Caco-2 (cell line): ENCODE measurements at regions not wholly inside any gene's neighbourhood (a gene's known extent, or its start where the extent isn't known, plus 50 kb on each side); places are given as distances from the start of the nearest gene placed in this dataset.
A peak's percentile ranks its signal among the peaks of the same experiment; 100 is the strongest.

Experiments
- BruUV-seq: library from RNA; stranded (reverse); fragments of 400-500 nt; replicated peaks from 2 replicates; lab custom pipeline; 2021; lab: Mats Ljungman, UMichigan
- CTCF ChIA-PET: fragments of 300-600 bp; sonication (Branson Sonifier 250); formaldehyde crosslinking; loops from one replicate; lab custom pipeline; 2022; ENCODE audit warnings: antibody characterized with exemption; lab: Charles Lee
- POLR2A ChIA-PET: fragments of 300-600 bp; sonication (Branson Sonifier 250); formaldehyde crosslinking; loops from one replicate; lab custom pipeline; 2022; ENCODE audit warnings: antibody characterized with exemption; lab: Charles Lee
- DNase-seq, 2 experiments: peaks; one replicate each; pipeline versions ENCODE4 v3.0.0 to v3.0.0-alpha.2; 2020 to 2022
- H3K27me3 ChIP-seq: replicated peaks from 2 replicates; pipeline ENCODE4 v1.6.0; 2011; ENCODE audit warnings: low read length; ENCODE audit not compliant: control insufficient read depth, insufficient read depth
- H3K36me3 ChIP-seq: 2 replicates; pipeline ENCODE4 v1.5.1; 2011; ENCODE audit warnings: low read length; ENCODE audit not compliant: control insufficient read depth, insufficient read depth
- H3K4me1 ChIP-seq: fragments of 250-450 bp; sonication (Bioruptor Pico); 2 replicates; pipeline ENCODE4 v1.5.1; 2020; ENCODE audit warnings: mild to moderate bottlenecking
- H3K4me3 ChIP-seq: 2 replicates; pipeline ENCODE4 v1.5.1; 2011; ENCODE audit warnings: low read depth, mild to moderate bottlenecking, control low read depth, low read length
- H3K9me3 ChIP-seq: fragments of 250-450 bp; sonication (Bioruptor Pico); 2 replicates; pipeline ENCODE4 v1.5.1; 2020; ENCODE audit warnings: mild to moderate bottlenecking, moderate library complexity
- H3K27ac Mint-ChIP-seq: one replicate; pipeline ENCODE4 v1.8.0; 2022; ENCODE audit warnings: mixed read lengths; ENCODE audit not compliant: unreplicated experiment
- H3K27me3 Mint-ChIP-seq: one replicate; pipeline ENCODE4 v1.8.0; 2022; ENCODE audit warnings: mixed read lengths; ENCODE audit not compliant: insufficient read depth, unreplicated experiment
- H3K36me3 Mint-ChIP-seq: one replicate; pipeline ENCODE4 v1.8.0; 2022; ENCODE audit warnings: mild to moderate bottlenecking, mixed read lengths; ENCODE audit not compliant: insufficient read depth, unreplicated experiment
- H3K4me1 Mint-ChIP-seq: one replicate; pipeline ENCODE4 v1.8.0; 2022; ENCODE audit warnings: low read depth, mixed read lengths; ENCODE audit not compliant: unreplicated experiment
- H3K4me3 Mint-ChIP-seq: one replicate; pipeline ENCODE4 v1.8.0; 2022; ENCODE audit warnings: mild to moderate bottlenecking, moderate library complexity, mixed read lengths; ENCODE audit not compliant: unreplicated experiment
- H3K9me3 Mint-ChIP-seq: one replicate; pipeline ENCODE4 v1.8.0; 2022; ENCODE audit warnings: mixed read lengths; ENCODE audit not compliant: unreplicated experiment
- intact Hi-C: fragments of 100-400 bp; cut with micrococcal nuclease; formaldehyde crosslinking; loops from one replicate; pipeline ENCODE4 v1.10.0; 2022; ENCODE audit not compliant: unreplicated experiment
- TF ChIP-seq, protein P1 (sequence below), 2 experiments: fragments of 200-600 bp in 1 of 2; IDR thresholded peaks; 1 replicate in 1 of 2; 2 replicates in 1 of 2; pipeline versions ENCODE4 v1.5.1 to v1.8.0; 2011 to 2022; ENCODE audit warnings: antibody characterized with exemption in 1 of 2, control low read depth in 1 of 2, inconsistent platforms in 1 of 2, low read depth in 1 of 2, low read length in 1 of 2, mild to moderate bottlenecking in 1 of 2, moderate library complexity in 1 of 2; ENCODE audit not compliant: insufficient read depth in 1 of 2, severe bottlenecking in 1 of 2, unreplicated experiment in 1 of 2

DNA sequence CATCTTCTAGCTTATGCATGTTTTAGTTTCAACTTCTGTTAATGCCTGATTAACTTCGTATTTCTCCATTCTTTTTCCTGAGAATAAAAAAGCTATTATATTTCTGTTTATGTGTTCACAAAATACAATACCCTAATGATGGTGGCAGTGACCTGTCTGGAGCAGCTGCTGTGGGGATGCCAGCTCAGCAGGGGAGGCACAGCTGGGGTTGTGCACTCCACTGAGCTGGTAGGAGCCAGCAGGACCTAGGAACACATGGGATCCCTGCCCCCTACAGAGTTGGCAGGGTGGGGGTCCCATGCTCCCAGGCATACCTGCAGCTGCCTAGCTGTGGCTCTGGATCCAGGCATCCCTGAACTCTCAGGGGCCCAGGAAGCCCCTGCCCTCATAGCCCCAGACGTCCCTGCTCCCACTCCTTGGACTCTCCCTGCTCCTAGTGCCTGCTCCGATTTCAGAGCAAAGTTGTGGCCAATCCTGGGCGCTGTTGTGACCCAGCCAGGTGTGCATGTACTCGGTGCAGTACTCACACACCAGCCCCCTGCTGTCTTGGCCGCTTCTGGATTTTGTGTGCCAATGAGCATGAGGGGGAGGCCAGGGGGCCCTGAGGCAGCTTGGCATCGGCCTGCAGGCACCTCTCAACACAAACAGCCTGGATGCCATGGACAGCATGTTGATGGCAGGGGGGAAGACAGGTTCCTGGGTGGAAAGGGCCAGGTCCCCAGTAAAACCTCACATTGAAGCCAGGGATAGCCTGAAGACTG is 546.0 kb downstream of the ZNF804A start:
- Mint-ChIP-seq H3K4me1 (no peaks in the 10 kb centered on the region), H3K27me3 (no peaks in the 10 kb centered on the region), H3K9me3 (no peaks in the 10 kb centered on the region), H3K36me3 (no peaks in the 10 kb centered on the region), H3K4me3 (no peak overlapping the region), H3K27ac (no peak overlapping the region)
- BruUV-seq: no TSS peak
- Histone ChIP-seq H3K36me3 (no peaks in the 10 kb centered on the region), H3K4me1 (no peaks in the 10 kb centered on the region), H3K4me3 (no peak overlapping the region), H3K27me3 (no peaks in the 10 kb centered on the region; the same call in 1 of the 2 replicates), H3K9me3 (no peaks in the 10 kb centered on the region)
- DNase-seq: no peak
- CTCF ChIA-PET: no interaction called here
- POLR2A ChIA-PET: no interaction called here
- intact Hi-C loops: no loop called here
- TF ChIP-seq, protein P1, sequence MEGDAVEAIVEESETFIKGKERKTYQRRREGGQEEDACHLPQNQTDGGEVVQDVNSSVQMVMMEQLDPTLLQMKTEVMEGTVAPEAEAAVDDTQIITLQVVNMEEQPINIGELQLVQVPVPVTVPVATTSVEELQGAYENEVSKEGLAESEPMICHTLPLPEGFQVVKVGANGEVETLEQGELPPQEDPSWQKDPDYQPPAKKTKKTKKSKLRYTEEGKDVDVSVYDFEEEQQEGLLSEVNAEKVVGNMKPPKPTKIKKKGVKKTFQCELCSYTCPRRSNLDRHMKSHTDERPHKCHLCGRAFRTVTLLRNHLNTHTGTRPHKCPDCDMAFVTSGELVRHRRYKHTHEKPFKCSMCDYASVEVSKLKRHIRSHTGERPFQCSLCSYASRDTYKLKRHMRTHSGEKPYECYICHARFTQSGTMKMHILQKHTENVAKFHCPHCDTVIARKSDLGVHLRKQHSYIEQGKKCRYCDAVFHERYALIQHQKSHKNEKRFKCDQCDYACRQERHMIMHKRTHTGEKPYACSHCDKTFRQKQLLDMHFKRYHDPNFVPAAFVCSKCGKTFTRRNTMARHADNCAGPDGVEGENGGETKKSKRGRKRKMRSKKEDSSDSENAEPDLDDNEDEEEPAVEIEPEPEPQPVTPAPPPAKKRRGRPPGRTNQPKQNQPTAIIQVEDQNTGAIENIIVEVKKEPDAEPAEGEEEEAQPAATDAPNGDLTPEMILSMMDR (IDR thresholded peaks at IDR 0.05; ENCODE audit: insufficient read depth in 1 of 2, low read depth in 1 of 2, low read length in 1 of 2, severe bottlenecking in 1 of 2, unreplicated experiment in 1 of 2): no peak

DNA sequence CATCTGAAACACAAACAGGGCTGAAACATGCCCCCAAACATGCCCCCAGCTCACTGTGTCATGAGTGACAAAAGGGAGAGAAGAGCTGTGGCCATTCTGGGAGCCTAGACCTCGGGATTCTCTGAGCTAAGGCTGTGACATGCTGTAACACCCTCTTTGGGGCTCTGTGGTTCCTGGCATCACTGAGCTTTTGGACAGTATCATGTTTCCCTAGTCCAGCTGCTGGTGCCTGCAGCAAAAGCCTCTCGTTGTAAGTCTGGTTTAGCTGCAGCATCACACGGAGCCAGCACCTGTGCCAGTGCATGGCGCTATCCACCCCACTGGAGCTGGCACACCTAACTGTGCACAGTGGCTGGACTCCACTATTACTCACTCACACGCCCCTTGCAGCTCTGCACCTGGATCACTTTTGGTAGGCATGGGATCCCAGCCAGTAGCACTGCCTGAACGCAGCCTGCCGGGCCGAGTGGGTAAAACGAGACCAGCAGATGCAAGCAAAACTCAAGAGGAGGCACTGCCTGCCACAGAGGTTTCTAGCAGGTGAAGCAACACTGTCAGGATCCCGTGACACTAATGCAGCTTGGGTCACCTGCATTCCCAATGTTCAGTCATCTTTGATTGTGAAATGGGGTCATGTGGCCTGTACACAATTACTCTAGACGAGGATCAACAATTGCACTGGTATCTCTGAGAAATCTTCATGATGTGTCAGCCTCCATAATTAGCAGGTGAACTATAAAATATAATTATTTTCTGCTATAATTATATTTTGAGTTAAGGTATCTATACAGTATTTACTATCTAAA is 547.2 kb downstream of the ZNF804A start:
- TF ChIP-seq, protein P1 (IDR thresholded peaks at IDR 0.05; ENCODE audit: insufficient read depth in 1 of 2, low read depth in 1 of 2, low read length in 1 of 2, severe bottlenecking in 1 of 2, unreplicated experiment in 1 of 2): no peak
- CTCF ChIA-PET: no interaction called here

DNA sequence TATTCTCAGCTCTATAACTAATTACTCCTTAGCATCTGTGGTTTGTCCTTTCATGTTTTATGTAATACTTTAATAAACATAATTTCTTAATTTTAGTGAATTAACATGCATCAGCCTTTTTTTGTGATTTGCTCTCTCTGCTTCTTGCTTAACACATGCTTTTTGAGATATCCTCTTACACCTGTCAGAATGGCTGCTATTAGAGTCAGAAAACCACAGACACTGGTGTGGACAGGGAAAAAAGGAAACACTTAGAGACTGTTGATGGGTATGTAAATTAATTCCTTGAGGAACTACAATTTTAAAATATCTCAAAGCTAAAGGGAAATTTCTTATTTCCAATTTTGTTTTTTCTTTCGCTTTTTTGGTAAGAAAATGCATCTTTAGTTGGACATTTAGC is 549.0 kb downstream of the ZNF804A start:
- BruUV-seq: no TSS peak
- Mint-ChIP-seq H3K9me3 (no peaks in the 10 kb centered on the region), H3K4me1 (no peaks in the 10 kb centered on the region), H3K27ac (no peak overlapping the region), H3K4me3 (no peak overlapping the region), H3K36me3 (no peaks in the 10 kb centered on the region), H3K27me3 (no peaks in the 10 kb centered on the region)
- H3K36me3 ChIP-seq: no peaks in the 10 kb centered on the region
- H3K27me3 ChIP-seq: no peaks in the 10 kb centered on the region; the same call in 1 of the 2 replicates
- intact Hi-C loops: no loop called here
- ChIA-PET CTCF (no interaction called here), POLR2A (no interaction called here)
- DNase-seq: no peak
- TF ChIP-seq, protein P1 (IDR thresholded peaks at IDR 0.05; ENCODE audit: insufficient read depth in 1 of 2, low read depth in 1 of 2, low read length in 1 of 2, severe bottlenecking in 1 of 2, unreplicated experiment in 1 of 2): no peak
- no peaks in the 10 kb centered on the region for H3K9me3 ChIP-seq
- no peak overlapping the region for H3K4me3 ChIP-seq
- H3K4me1 ChIP-seq: no peaks in the 10 kb centered on the region

More for the DNA sequence above, 547.2 kb downstream of the ZNF804A start:
- Histone ChIP-seq H3K27me3 (no peaks in the 10 kb centered on the region; the same call in 1 of the 2 replicates), H3K4me1 (no peaks in the 10 kb centered on the region), H3K4me3 (no peak overlapping the region), H3K9me3 (no peaks in the 10 kb centered on the region), H3K36me3 (no peaks in the 10 kb centered on the region)
- Mint-ChIP-seq H3K9me3 (no peaks in the 10 kb centered on the region), H3K4me1 (no peaks in the 10 kb centered on the region), H3K4me3 (no peak overlapping the region), H3K27ac (no peak overlapping the region), H3K27me3 (no peaks in the 10 kb centered on the region), H3K36me3 (no peaks in the 10 kb centered on the region)
- no TSS peak for BruUV-seq
- POLR2A ChIA-PET: no interaction called here
- DNase-seq: peak in 1 of 2 experiments; percentile 14
- intact Hi-C loops: no loop called here
